ENCODE measurements at regions not wholly inside any gene's neighbourhood (a gene's known extent, or its start where the extent isn't known, plus 50 kb on each side); places are given as distances from the start of the nearest gene placed in this dataset.

DNA sequence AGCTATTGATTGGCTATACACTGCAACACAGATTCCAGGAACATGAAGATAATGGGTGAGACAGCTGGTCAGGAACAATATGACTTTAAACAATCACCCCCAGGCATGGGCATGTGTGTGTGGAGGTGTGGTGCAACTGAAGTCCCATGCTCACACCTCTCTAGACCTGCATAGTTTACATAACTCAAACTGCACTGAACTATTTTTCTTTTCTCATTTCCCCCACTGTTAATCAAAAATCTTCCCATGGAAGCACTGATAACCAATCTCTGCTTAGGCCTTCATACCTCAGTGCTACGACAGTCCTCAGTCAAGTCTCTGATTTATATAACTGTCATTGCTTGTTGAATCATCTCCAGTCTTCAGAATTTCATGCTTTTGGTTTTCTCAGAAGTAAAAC lies 600.2 kb downstream of the NTRK3 start:
- no peak for DNase-seq (ENCODE audit: low spot score)
- Histone ChIP-seq H3K4me1 (no peaks in the 10 kb centered on the region), H3F3A (ENCODE audit: low read depth) (no peaks in the 10 kb centered on the region), H3K27me3 (no peaks in the 10 kb centered on the region), H3K4me2 (no peak overlapping the region), H3K9me3 (ENCODE audit: low read depth) (no peaks in the 10 kb centered on the region), H3K4me3 (no peak overlapping the region), H2AFZ (replicated peaks) (no peak overlapping the region), H4K20me1 (ENCODE audit: low read depth) (no peaks in the 10 kb centered on the region), H3K79me2 (ENCODE audit: low read depth) (no peaks in the 10 kb centered on the region), H3K36me3 (no peaks in the 10 kb centered on the region), H3K9ac (no peak overlapping the region), H3K27ac (no peak overlapping the region)
- Mint-ChIP-seq H3K4me1 (peaks cover 3% of the 10 kb centered on the region), H3K27me3 (ENCODE audit: insufficient read depth, low read depth) (peaks cover 3% of the 10 kb centered on the region), H3K27ac (no peak overlapping the region), H3K9me3 (no peaks in the 10 kb centered on the region), H3K4me3 (no peak overlapping the region), H3K36me3 (no peaks in the 10 kb centered on the region)
- TF ChIP-seq EZH2phosphoT487 (IDR thresholded peaks at IDR 0.05) (no peak), EZH2 (IDR thresholded peaks at IDR 0.05) (no peak)
- TF ChIP-seq, protein P1, sequence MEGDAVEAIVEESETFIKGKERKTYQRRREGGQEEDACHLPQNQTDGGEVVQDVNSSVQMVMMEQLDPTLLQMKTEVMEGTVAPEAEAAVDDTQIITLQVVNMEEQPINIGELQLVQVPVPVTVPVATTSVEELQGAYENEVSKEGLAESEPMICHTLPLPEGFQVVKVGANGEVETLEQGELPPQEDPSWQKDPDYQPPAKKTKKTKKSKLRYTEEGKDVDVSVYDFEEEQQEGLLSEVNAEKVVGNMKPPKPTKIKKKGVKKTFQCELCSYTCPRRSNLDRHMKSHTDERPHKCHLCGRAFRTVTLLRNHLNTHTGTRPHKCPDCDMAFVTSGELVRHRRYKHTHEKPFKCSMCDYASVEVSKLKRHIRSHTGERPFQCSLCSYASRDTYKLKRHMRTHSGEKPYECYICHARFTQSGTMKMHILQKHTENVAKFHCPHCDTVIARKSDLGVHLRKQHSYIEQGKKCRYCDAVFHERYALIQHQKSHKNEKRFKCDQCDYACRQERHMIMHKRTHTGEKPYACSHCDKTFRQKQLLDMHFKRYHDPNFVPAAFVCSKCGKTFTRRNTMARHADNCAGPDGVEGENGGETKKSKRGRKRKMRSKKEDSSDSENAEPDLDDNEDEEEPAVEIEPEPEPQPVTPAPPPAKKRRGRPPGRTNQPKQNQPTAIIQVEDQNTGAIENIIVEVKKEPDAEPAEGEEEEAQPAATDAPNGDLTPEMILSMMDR (IDR thresholded peaks at IDR 0.05), result no peak

- H3K27ac ChIP-seq, result no peak overlapping the region
- no peaks in the 10 kb centered on the region for H3K9me3 ChIP-seq (ENCODE audit: low read depth)
- no peak overlapping the region for H3K4me3 ChIP-seq
- H2AFZ ChIP-seq (replicated peaks), result no peak overlapping the region
- no peaks in the 10 kb centered on the region for H3K27me3 ChIP-seq
- H3K27ac Mint-ChIP-seq, result no peak overlapping the region
- H3K4me1 Mint-ChIP-seq, result no peaks in the 10 kb centered on the region
- H3K36me3 ChIP-seq, result no peaks in the 10 kb centered on the region
- peaks cover 8% of the 10 kb centered on the region for H3K27me3 Mint-ChIP-seq (ENCODE audit: insufficient read depth, low read depth)
- H3F3A ChIP-seq (ENCODE audit: low read depth), result no peaks in the 10 kb centered on the region
- no peaks in the 10 kb centered on the region for H3K36me3 Mint-ChIP-seq
- no peaks in the 10 kb centered on the region for H3K79me2 ChIP-seq (ENCODE audit: low read depth)
- H3K4me2 ChIP-seq, result no peak overlapping the region
- no peak overlapping the region for H3K4me3 Mint-ChIP-seq
- TF ChIP-seq EZH2 (IDR thresholded peaks at IDR 0.05), result no peak
- TF ChIP-seq, protein P1 (IDR thresholded peaks at IDR 0.05), result no peak
- TF ChIP-seq EZH2phosphoT487 (IDR thresholded peaks at IDR 0.05), result no peak
- H3K9ac ChIP-seq, result no peak overlapping the region
- DNase-seq (ENCODE audit: low spot score), result no peak
- H4K20me1 ChIP-seq (ENCODE audit: low read depth), result no peaks in the 10 kb centered on the region
- no peaks in the 10 kb centered on the region for H3K4me1 ChIP-seq
- no peaks in the 10 kb centered on the region for H3K9me3 Mint-ChIP-seq
Measured at GRCh38 chr15:87653646-87654045, 602.9 kb downstream of the NTRK3 start.

DNA sequence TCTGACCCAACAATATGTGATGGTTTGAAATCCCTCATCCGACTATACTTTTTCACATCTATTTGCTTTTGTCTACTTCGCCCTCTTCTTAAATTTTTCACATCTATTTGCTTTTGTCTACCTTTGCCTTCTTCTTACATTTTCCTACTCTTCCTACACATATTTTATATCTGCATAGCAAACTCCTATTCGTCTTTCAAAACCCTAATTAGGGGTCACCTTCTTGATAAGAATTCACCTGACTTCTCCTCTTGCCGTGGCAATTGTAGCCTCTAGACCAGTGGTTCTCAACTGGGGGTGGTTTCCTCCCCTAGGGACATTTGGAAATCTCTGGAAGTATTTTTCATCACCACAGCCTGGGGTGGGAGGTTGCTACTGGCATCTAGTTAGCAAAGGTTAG lies 607.4 kb downstream of the NTRK3 start:
- no peak overlapping the region for H3K4me2 ChIP-seq
- Mint-ChIP-seq H3K9me3 (no peaks in the 10 kb centered on the region), H3K4me3 (no peak overlapping the region), H3K36me3 (no peaks in the 10 kb centered on the region), H3K27me3 (ENCODE audit: insufficient read depth, low read depth) (peaks cover 8% of the 10 kb centered on the region), H3K4me1 (peaks cover 5% of the 10 kb centered on the region), H3K27ac (no peak overlapping the region)
- no peaks in the 10 kb centered on the region for H3K79me2 ChIP-seq (ENCODE audit: low read depth)
- H3K9me3 ChIP-seq (ENCODE audit: low read depth), result no peaks in the 10 kb centered on the region
- H3K36me3 ChIP-seq, result no peaks in the 10 kb centered on the region
- H2AFZ ChIP-seq (replicated peaks), result no peak overlapping the region
- no peaks in the 10 kb centered on the region for H3F3A ChIP-seq (ENCODE audit: low read depth)
- TF ChIP-seq EZH2 (IDR thresholded peaks at IDR 0.05), result no peak
- no peak for TF ChIP-seq EZH2phosphoT487 (IDR thresholded peaks at IDR 0.05)
- TF ChIP-seq, protein P1 (IDR thresholded peaks at IDR 0.05), result no peak
- H3K27ac ChIP-seq, result no peak overlapping the region
- no peaks in the 10 kb centered on the region for H3K4me1 ChIP-seq
- no peaks in the 10 kb centered on the region for H3K27me3 ChIP-seq
- DNase-seq (ENCODE audit: low spot score), result no peak
- H3K4me3 ChIP-seq, result no peak overlapping the region
- H4K20me1 ChIP-seq (ENCODE audit: low read depth), result no peaks in the 10 kb centered on the region
- no peak overlapping the region for H3K9ac ChIP-seq

Data from neural progenitor cell (in vitro differentiated cells).